NCI-H2196 treated with DMSO at 0.1 percent for 48 hours (cell line): ENCODE measurements at regions not wholly inside any gene's neighbourhood (a gene's known extent, or its start where the extent isn't known, plus 50 kb on each side); places are given as distances from the start of the nearest gene placed in this dataset.
"Not testable (repeated sequence)": the region's sequence is repeated elsewhere in the genome, so short reads cannot be mapped to it uniquely, and the experiment has no call there.

ENCODE experiments used
- DNase-seq: peaks from one replicate; lab custom pipeline; 2025; ENCODE audit not compliant: unreplicated experiment; lab: John Stamatoyannopoulos, UW

DNA sequence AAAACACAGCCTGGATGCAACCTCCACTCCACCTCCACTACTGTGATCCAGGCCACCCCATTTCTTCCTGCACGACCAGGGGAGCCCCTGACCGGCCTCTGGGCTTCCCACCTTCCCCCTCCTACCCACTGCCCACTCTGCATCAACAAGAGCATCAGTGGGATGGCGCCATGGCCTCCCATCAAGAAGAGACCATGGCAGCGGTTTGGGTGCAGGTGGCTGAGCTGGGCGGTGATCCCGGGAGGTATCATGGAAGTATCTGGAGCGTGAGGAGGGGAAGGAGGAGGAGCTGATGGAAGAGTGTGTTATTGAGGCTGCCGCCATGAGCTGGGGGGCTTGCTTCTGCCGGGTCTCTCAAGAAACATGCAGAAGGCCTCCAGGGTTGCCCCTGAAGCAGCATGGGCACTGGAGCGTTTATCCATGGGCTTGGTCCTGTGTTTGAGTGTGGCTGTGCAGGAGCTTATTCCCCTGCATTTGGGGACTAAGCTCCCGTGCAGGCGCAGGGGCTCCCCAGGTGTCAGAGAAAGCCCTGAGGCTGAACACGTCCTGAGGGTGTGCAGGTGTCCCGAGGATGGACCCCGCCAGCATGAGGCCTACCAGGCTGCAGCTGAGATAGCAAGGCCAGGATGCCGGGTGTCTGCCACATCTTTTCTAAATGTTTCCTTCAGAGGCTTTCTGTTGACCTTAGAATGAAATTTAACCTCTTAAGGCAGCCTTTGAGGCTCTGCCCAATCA lies 99.2 kb upstream of the PCBD1 start:
- DNase-seq = no peak

- DNase-seq = not testable (repeated sequence)
Measured at GRCh38 chr10:70990156-70990555, 101.8 kb upstream of the PCBD1 start.

- DNase-seq = no peak
Measured at GRCh38 chr10:70990681-70991080, 102.3 kb upstream of the PCBD1 start.

DNA sequence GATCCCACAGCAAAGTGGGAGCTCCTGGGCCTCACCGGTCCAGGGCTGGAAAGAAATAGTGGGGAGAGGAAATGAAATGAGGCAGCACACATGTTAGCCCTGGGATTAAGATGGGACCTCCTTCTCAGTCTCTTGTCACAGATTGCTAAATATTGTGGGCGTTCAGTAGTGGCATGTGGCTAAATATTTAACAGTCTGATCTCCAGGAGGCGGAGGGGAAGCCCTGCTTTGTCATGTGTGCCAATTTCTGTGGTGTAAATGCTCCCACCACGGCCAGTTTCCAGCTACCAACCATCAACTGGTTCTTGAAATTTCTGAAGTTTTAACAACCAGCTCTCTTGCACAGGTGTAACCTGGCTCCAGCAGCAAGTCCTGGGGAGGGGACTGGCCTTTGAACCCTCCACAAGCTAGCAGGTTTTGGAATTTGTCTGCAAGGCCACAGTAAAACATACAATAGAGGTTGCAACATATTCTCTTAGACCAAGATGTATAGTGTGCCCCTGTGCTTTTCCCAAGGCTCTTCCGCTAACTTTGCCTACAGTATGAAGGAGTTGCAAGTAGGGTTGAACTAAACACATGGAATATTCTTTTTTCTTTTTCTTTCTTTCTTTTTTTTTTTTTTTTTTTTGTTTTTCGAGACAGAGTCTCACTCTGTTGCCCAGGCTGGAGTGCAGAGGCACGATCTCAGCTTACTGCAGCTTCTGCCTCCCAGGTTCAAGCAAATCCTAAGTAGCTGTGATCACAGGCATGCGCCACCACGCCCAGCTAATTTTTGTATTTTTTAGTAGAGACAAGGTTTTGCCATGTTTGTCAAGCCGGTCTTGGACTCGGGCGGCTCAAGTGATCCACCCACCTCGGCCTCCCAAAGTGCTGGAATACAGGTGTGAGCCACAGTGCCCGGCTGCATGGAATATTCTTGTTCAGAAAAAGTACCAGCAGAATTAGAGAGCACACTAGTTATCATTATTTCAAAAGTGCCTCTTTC lies 103.1 kb upstream of the PCBD1 start:
- no peak for DNase-seq

- no peak for DNase-seq
Measured at GRCh38 chr10:70992436-70992835, 104.1 kb upstream of the PCBD1 start.

GRCh38 chr10:70993051-70993450 lies 104.7 kb upstream of the PCBD1 start:
- DNase-seq = no peak

DNA sequence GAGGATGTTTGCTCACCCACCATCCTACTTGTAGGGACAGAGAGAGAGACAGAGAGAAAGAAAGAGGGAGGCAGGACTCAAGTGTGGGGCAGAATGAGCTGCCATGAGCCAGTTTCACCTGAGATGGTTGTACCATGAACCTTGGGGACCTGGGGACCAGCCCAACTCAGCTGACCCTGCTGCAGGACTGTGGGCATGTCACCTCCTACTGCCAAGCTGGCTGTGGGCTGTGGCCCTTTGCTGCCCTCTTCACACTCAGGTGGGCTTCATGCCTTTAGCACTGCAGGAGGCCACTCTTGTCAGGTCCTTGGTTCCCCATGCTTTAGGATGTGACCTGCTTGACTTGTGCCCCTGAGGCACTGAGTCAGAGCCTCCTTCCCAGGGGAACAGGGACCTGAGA lies 108.2 kb upstream of the PCBD1 start:
- DNase-seq = no peak

DNA sequence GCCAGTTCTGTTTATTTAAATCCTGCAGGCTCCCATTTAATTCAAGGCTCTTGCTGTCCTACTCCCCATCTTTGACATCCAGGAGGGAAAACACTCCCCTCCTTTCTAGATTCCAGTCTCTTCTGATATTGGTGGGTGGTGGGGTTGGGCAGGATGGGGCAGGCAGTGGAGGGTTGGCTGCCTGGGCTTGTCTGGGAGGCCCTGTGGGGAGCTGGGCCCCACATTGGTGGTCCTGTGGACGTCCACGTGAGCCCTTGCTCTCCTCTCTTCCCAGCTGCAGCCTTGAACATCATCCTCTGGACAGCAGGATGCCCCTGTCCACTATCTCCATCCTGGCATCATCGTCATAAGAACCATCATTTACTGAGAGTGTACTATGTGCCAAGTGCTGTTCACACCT lies 108.9 kb upstream of the PCBD1 start:
- no peak for DNase-seq

GRCh38 chr10:70998086-70998485 lies 109.7 kb upstream of the PCBD1 start:
- no peak for DNase-seq

DNA sequence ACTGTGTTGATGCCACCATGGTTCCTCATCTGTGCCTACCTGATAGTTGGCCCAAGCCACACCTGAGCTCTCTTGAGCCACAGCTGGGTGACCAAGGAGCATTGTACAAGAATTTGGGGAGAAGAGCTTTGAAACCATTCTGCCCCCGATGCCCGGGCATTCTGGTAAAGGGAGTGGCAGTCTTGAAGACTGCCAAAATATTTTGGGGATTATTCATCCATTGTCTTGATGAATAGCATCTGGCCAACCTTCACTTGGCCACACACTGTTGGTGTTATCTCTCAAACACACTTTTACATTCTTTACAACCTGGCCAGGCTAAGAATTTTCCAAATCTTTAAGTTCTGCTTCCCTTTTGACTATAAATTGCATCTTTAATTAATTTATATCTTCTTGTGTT lies 113.1 kb upstream of the PCBD1 start:
- no peak for DNase-seq

GRCh38 chr10:71004176-71005075 lies 116.1 kb upstream of the PCBD1 start:
- no peak for DNase-seq

- DNase-seq = no peak
Measured at GRCh38 chr10:71005337-71006305, 117.3 kb upstream of the PCBD1 start.

DNA sequence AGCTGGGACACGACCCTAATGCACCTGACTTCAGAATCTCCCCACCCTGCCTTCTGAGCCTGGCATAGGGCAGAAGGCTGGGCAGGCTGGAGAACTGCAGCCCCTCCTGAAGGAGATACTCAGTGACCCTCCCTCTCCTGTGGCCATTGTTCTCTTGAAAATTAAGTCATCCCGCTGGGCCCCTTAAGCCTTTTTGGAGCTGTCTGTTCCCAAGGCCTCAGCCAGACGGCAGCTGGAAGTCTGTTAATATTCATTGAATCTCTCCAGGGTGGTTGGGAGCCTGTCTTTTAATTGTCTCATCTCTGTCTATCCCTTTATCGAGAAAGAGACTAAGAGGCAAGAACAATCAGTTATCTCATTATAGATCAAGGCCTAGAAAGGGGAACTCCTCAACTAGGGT lies 118.1 kb upstream of the PCBD1 start:
- DNase-seq = no peak

GRCh38 chr10:71007516-71007915 lies 119.2 kb upstream of the PCBD1 start:
- no peak for DNase-seq

GRCh38 chr10:71008150-71008549 lies 119.8 kb upstream of the PCBD1 start:
- DNase-seq = no peak

DNA sequence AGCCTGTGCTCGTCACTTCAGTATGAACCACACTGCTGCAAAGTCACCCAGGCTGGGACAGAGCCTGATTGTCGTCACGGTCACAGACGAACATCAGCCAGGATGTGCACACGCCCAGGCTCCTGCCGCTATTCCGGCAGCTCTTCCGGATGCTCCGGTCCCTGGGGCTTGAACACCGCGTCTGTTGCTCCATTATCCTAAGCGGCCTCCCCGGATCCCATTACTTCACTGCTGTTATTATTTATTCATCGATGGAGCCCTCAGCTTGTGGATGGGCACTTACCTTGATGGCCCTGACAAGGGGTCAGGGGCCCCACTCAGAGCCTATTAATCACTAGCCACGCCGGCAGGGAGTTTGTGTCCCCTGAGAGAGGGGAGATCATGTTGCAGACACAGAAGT lies 120.8 kb upstream of the PCBD1 start:
- no peak for DNase-seq

DNA sequence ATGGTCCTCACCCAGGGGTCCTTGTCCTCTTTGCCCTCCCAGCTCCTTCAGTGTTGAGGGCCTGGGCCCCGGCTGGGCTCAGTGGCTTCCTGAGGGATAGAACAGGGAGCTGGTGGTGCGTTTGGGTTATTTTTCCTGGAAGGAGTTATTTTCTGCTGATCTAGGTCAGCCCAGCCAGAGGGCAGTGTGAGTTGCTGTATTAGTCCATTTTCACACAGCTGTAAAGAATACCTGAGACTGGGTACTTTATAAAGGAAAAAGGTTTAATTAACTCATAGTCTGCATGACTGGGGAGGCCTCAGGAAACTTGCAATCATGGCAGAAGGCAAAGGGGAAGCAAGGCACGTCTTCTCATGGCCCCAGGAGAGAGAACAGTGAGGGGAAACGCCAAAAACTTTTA lies 122.4 kb upstream of the PCBD1 start:
- DNase-seq = no peak

DNA sequence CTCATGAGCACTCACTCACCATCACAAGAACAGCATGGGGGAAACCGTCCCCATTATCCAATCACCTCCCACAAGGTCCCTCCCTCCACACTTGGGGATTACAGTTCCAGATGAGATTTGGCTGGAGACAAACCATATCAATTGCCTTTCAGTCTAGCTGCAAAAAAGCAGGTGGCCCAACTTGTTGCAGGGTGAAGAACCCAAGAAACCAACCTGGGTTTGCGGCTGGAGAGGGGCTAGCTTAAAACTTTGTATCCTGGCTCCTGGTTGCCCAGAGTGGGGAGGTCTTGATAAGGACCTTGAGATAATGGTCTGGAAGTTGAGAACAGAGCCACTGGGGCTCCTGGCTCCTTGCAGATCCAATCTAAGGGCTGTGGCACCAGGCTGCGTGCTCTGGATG lies 122.8 kb upstream of the PCBD1 start:
- DNase-seq = no peak

GRCh38 chr10:71014021-71014805 lies 125.8 kb upstream of the PCBD1 start:
- no peak for DNase-seq
